Esophagus muscularis mucosa (tissue), 4 donors: ENCODE measurements at regions not wholly inside any gene's neighbourhood (a gene's known extent, or its start where the extent isn't known, plus 50 kb on each side); places are given as distances from the start of the nearest gene placed in this dataset.

Experiments
- EP300 ChIP-seq: sonication (generic); formaldehyde crosslinking; IDR thresholded peaks from one replicate; pipeline ENCODE4 v1.6.1; 2017; ENCODE audit warnings: antibody characterized with exemption
- POLR2A ChIP-seq: fragments of 450-650 bp; IDR thresholded peaks from one replicate; pipeline ENCODE4 v1.6.1; 2017; ENCODE audit warnings: antibody characterized with exemption, moderate library complexity, mild to moderate bottlenecking, low read depth
- TF ChIP-seq, protein P1 (sequence below), 3 experiments: fragments of 200-600 bp in 2 of 3; fragments of 450-650 bp in 1 of 3; sonication (generic) in 2 of 3; IDR thresholded peaks; one replicate each; pipeline ENCODE4 v1.5.1; 2017 to 2019; ENCODE audit warnings: antibody characterized with exemption in 3 of 3, mild to moderate bottlenecking in 2 of 3, moderate library complexity in 1 of 3

GRCh38 chr20:39877788-39878187 is 811.2 kb downstream of the MAFB start:
- TF ChIP-seq, protein P1, sequence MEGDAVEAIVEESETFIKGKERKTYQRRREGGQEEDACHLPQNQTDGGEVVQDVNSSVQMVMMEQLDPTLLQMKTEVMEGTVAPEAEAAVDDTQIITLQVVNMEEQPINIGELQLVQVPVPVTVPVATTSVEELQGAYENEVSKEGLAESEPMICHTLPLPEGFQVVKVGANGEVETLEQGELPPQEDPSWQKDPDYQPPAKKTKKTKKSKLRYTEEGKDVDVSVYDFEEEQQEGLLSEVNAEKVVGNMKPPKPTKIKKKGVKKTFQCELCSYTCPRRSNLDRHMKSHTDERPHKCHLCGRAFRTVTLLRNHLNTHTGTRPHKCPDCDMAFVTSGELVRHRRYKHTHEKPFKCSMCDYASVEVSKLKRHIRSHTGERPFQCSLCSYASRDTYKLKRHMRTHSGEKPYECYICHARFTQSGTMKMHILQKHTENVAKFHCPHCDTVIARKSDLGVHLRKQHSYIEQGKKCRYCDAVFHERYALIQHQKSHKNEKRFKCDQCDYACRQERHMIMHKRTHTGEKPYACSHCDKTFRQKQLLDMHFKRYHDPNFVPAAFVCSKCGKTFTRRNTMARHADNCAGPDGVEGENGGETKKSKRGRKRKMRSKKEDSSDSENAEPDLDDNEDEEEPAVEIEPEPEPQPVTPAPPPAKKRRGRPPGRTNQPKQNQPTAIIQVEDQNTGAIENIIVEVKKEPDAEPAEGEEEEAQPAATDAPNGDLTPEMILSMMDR (IDR thresholded peaks at IDR 0.05) = no peak
- TF ChIP-seq EP300 (no peak), POLR2A (no peak)
